Smooth muscle cell (in vitro differentiated cells): ENCODE measurements at regions not wholly inside any gene's neighbourhood (a gene's known extent, or its start where the extent isn't known, plus 50 kb on each side); places are given as distances from the start of the nearest gene placed in this dataset.

ENCODE experiments used
- DNase-seq: peaks from one replicate; lab custom pipeline; 2025; ENCODE audit not compliant: unreplicated experiment; lab: John Stamatoyannopoulos, UW
- H2AFZ ChIP-seq: fragments of 200-600 bp; sonication (generic); 2 replicates; pipeline ENCODE4 v1.6.0; 2016; ENCODE audit warnings: antibody characterized with exemption, low read depth, mild to moderate bottlenecking
- H3F3A ChIP-seq: fragments of 200-600 bp; sonication (generic); 2 replicates; pipeline ENCODE4 v1.6.0; 2017; ENCODE audit warnings: antibody characterized with exemption, low read depth
- H3K27ac ChIP-seq: fragments of 200-600 bp; sonication (generic); 2 replicates; pipeline ENCODE4 v1.5.1; 2016; ENCODE audit warnings: low read depth, mild to moderate bottlenecking
- H3K27me3 ChIP-seq: fragments of 200-600 bp; sonication (generic); 2 replicates; pipeline ENCODE4 v1.6.1; 2016; ENCODE audit warnings: low read depth, mild to moderate bottlenecking
- H3K36me3 ChIP-seq: fragments of 200-600 bp; sonication (generic); 2 replicates; pipeline ENCODE4 v1.5.1; 2016; ENCODE audit warnings: low read depth
- H3K4me1 ChIP-seq: fragments of 200-600 bp; sonication (generic); 2 replicates; pipeline ENCODE4 v1.5.1; 2016; ENCODE audit warnings: low read depth
- H3K4me2 ChIP-seq: fragments of 200-600 bp; sonication (generic); 2 replicates; pipeline ENCODE4 v1.6.0; 2016; ENCODE audit warnings: mild to moderate bottlenecking
- H3K4me3 ChIP-seq: fragments of 200-600 bp; sonication (generic); 2 replicates; pipeline ENCODE4 v1.5.1; 2016; ENCODE audit warnings: mild to moderate bottlenecking
- H3K79me2 ChIP-seq: fragments of 200-600 bp; sonication (generic); 2 replicates; pipeline ENCODE4 v1.6.0; 2016; ENCODE audit warnings: low read depth, mild to moderate bottlenecking
- H3K9ac ChIP-seq: fragments of 200-600 bp; sonication (generic); 2 replicates; pipeline ENCODE4 v1.6.0; 2016; ENCODE audit warnings: low read depth
- H3K9me3 ChIP-seq: fragments of 200-600 bp; sonication (generic); replicated peaks from 2 replicates; pipeline ENCODE4 v1.5.1; 2016; ENCODE audit warnings: low read depth
- H4K20me1 ChIP-seq: fragments of 200-600 bp; sonication (generic); 2 replicates; pipeline ENCODE4 v1.6.0; 2016; ENCODE audit warnings: low read depth
- CTCF ChIP-seq: fragments of 200-600 bp; sonication (generic); IDR thresholded peaks from 2 replicates; pipeline ENCODE4 v1.5.1; 2017; ENCODE audit warnings: borderline replicate concordance, mild to moderate bottlenecking, antibody characterized with exemption; ENCODE audit not compliant: insufficient read depth, poor library complexity, severe bottlenecking
- WGBS: methylation state at CpG from one replicate; pipeline ENCODE4 v1.1.7; 2016; ENCODE audit warnings: low lambda C conversion rate; 5-methylcytosine and 5-hydroxymethylcytosine counted together

- no peak overlapping the region for H2AFZ ChIP-seq
- H3K4me2 ChIP-seq = no peak overlapping the region
- H3K9ac ChIP-seq = no peak overlapping the region
- H4K20me1 ChIP-seq = no peaks in the 10 kb centered on the region
- TF ChIP-seq CTCF = no peak
- 82% methylated on average over 3 of the region's 3 CpGs for WGBS
- no peaks in the 10 kb centered on the region for H3K9me3 ChIP-seq
- H3K27me3 ChIP-seq = no peaks in the 10 kb centered on the region
- H3K79me2 ChIP-seq = no peaks in the 10 kb centered on the region
- DNase-seq = no peak
- H3F3A ChIP-seq = no peaks in the 10 kb centered on the region
- no peak overlapping the region for H3K27ac ChIP-seq
- no peaks in the 10 kb centered on the region for H3K36me3 ChIP-seq
- H3K4me3 ChIP-seq = no peak overlapping the region
- peaks cover 10% of the 10 kb centered on the region for H3K4me1 ChIP-seq
Observed at GRCh38 chr4:55762819-55763218, 56.8 kb upstream of the EXOC1L start.

GRCh38 chr4:55763996-55764395 is 55.6 kb upstream of the EXOC1L start:
- no peak for TF ChIP-seq CTCF
- H3K9me3 ChIP-seq = no peaks in the 10 kb centered on the region
- no peak overlapping the region for H3K27ac ChIP-seq
- no peaks in the 10 kb centered on the region for H3K79me2 ChIP-seq
- H3K4me2 ChIP-seq = no peak overlapping the region
- H3K27me3 ChIP-seq = no peaks in the 10 kb centered on the region
- H2AFZ ChIP-seq = no peak overlapping the region
- peaks cover 18% of the 10 kb centered on the region for H3K4me1 ChIP-seq
- H3F3A ChIP-seq = no peaks in the 10 kb centered on the region
- no peak overlapping the region for H3K4me3 ChIP-seq
- DNase-seq = no peak
- H4K20me1 ChIP-seq = no peaks in the 10 kb centered on the region
- no peaks in the 10 kb centered on the region for H3K36me3 ChIP-seq
- no peak overlapping the region for H3K9ac ChIP-seq
- 98% methylated on average over 2 of the region's 2 CpGs for WGBS

- WGBS = 86% methylated on average over 6 of the region's 6 CpGs
- Histone ChIP-seq H3K4me3 (no peak overlapping the region), H3K9me3 (no peaks in the 10 kb centered on the region), H3K27ac (no peak overlapping the region), H3K4me1 (peaks cover 18% of the 10 kb centered on the region), H4K20me1 (no peaks in the 10 kb centered on the region), H3K27me3 (no peaks in the 10 kb centered on the region), H3K9ac (no peak overlapping the region), H3K4me2 (no peak overlapping the region), H3F3A (no peaks in the 10 kb centered on the region), H3K79me2 (no peaks in the 10 kb centered on the region), H3K36me3 (no peaks in the 10 kb centered on the region), H2AFZ (no peak overlapping the region)
- TF ChIP-seq CTCF = no peak
- DNase-seq = no peak
Observed at GRCh38 chr4:55765070-55765469, 54.5 kb upstream of the EXOC1L start.

GRCh38 chr4:55768291-55768690 is 51.3 kb upstream of the EXOC1L start:
- Histone ChIP-seq H3K27me3 (no peaks in the 10 kb centered on the region), H4K20me1 (no peaks in the 10 kb centered on the region), H3F3A (no peaks in the 10 kb centered on the region), H3K4me1 (peaks cover 14% of the 10 kb centered on the region), H3K9me3 (no peaks in the 10 kb centered on the region), H3K79me2 (no peaks in the 10 kb centered on the region), H2AFZ (peak overlapping the region; percentile 54), H3K27ac (no peak overlapping the region), H3K4me2 (no peak overlapping the region), H3K9ac (no peak overlapping the region), H3K4me3 (no peak overlapping the region), H3K36me3 (no peaks in the 10 kb centered on the region)
- TF ChIP-seq CTCF = no peak
- WGBS = 66% methylated on average over 3 of the region's 3 CpGs
- DNase-seq = no peak
